Glutamatergic neuron (in vitro differentiated cells): ENCODE measurements at regions not wholly inside any gene's neighbourhood (a gene's known extent, or its start where the extent isn't known, plus 50 kb on each side); places are given as distances from the start of the nearest gene placed in this dataset.

Experiments
- DNase-seq: peaks from one replicate; pipeline ENCODE4 v3.0.0; 2022
- H3K27ac Mint-ChIP-seq: one replicate; pipeline ENCODE4 v1.8.0; 2020; ENCODE audit warnings: mild to moderate bottlenecking, mixed read lengths, inconsistent platforms; ENCODE audit not compliant: unreplicated experiment
- H3K27me3 Mint-ChIP-seq: one replicate; pipeline ENCODE4 v1.8.0; 2020; ENCODE audit warnings: mild to moderate bottlenecking, moderate library complexity, mixed read lengths, inconsistent platforms; ENCODE audit not compliant: unreplicated experiment
- H3K36me3 Mint-ChIP-seq: one replicate; pipeline ENCODE4 v1.8.0; 2020; ENCODE audit warnings: mild to moderate bottlenecking, mixed read lengths, inconsistent platforms; ENCODE audit not compliant: unreplicated experiment
- H3K4me1 Mint-ChIP-seq: one replicate; pipeline ENCODE4 v1.8.0; 2020; ENCODE audit warnings: mild to moderate bottlenecking, low read depth, mixed read lengths, inconsistent platforms; ENCODE audit not compliant: unreplicated experiment
- H3K4me3 Mint-ChIP-seq: one replicate; pipeline ENCODE4 v1.8.0; 2020; ENCODE audit warnings: mild to moderate bottlenecking, mixed read lengths, inconsistent platforms; ENCODE audit not compliant: unreplicated experiment
- H3K9me3 Mint-ChIP-seq: one replicate; pipeline ENCODE4 v1.8.0; 2020; ENCODE audit warnings: mild to moderate bottlenecking, moderate library complexity, mixed read lengths, inconsistent platforms; ENCODE audit not compliant: unreplicated experiment
- CTCF ChIP-seq: fragments of 200-600 bp; sonication (generic); IDR thresholded peaks from one replicate; pipeline ENCODE4 v1.5.0; 2021; ENCODE audit not compliant: partially characterized antibody, unreplicated experiment

DNA sequence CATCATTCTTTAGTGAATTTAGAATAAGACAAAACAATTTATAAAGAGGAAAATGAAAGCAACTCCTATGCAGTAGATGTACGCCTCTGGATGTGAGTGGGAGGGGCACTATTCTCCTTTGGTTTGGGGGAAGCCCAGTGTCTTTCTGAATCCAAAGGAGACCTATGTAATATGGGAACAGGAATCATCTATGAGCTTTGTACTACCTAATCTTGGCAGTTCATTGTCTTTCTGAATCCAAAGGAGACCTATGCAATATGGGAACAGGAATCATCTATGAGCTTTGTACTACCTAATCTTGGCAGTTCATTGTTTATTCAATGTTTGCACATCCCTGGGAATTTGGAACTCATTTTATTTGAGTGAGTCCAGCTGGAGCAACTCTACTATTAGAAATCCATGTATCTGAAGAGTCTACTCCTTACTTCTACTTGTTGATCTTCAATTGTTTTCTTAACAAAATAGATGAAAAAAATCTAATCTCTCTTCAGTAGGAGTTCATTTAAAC lies 401.1 kb upstream of the LRATD1 start:
- H3K9me3 Mint-ChIP-seq: peaks cover 2% of the 10 kb centered on the region
- no peak for DNase-seq
- H3K27ac Mint-ChIP-seq: no peak overlapping the region
- H3K27me3 Mint-ChIP-seq: no peaks in the 10 kb centered on the region
- no peak overlapping the region for H3K4me3 Mint-ChIP-seq
- H3K4me1 Mint-ChIP-seq: peaks cover 10% of the 10 kb centered on the region
- no peak for TF ChIP-seq CTCF
- H3K36me3 Mint-ChIP-seq: no peaks in the 10 kb centered on the region

GRCh38 chr2:14232217-14232616 lies 400.3 kb upstream of the LRATD1 start:
- H3K36me3 Mint-ChIP-seq: no peaks in the 10 kb centered on the region
- TF ChIP-seq CTCF: no peak
- H3K4me3 Mint-ChIP-seq: no peak overlapping the region
- H3K27me3 Mint-ChIP-seq: no peaks in the 10 kb centered on the region
- peaks cover 10% of the 10 kb centered on the region for H3K4me1 Mint-ChIP-seq
- peaks cover 2% of the 10 kb centered on the region for H3K9me3 Mint-ChIP-seq
- DNase-seq: no peak
- H3K27ac Mint-ChIP-seq: no peak overlapping the region

GRCh38 chr2:14234911-14235310 lies 397.6 kb upstream of the LRATD1 start:
- Mint-ChIP-seq H3K36me3 (no peaks in the 10 kb centered on the region), H3K4me1 (peaks cover 10% of the 10 kb centered on the region), H3K27me3 (no peaks in the 10 kb centered on the region), H3K4me3 (no peak overlapping the region), H3K9me3 (peaks cover 2% of the 10 kb centered on the region), H3K27ac (no peak overlapping the region)
- TF ChIP-seq CTCF: no peak
- no peak for DNase-seq

GRCh38 chr2:14235667-14236066 lies 396.9 kb upstream of the LRATD1 start:
- DNase-seq: no peak
- Mint-ChIP-seq H3K27me3 (no peaks in the 10 kb centered on the region), H3K27ac (no peak overlapping the region), H3K4me1 (peaks cover 10% of the 10 kb centered on the region), H3K4me3 (no peak overlapping the region), H3K9me3 (peaks cover 2% of the 10 kb centered on the region), H3K36me3 (no peaks in the 10 kb centered on the region)
- TF ChIP-seq CTCF: no peak

GRCh38 chr2:14237902-14238301 lies 394.6 kb upstream of the LRATD1 start:
- H3K36me3 Mint-ChIP-seq: no peaks in the 10 kb centered on the region
- H3K4me1 Mint-ChIP-seq: peaks cover 10% of the 10 kb centered on the region
- no peak for TF ChIP-seq CTCF
- DNase-seq: no peak
- no peak overlapping the region for H3K4me3 Mint-ChIP-seq
- no peaks in the 10 kb centered on the region for H3K27me3 Mint-ChIP-seq
- no peak overlapping the region for H3K27ac Mint-ChIP-seq
- H3K9me3 Mint-ChIP-seq: peaks cover 2% of the 10 kb centered on the region
